ENCODE measurements at regions not wholly inside any gene's neighbourhood (a gene's known extent, or its start where the extent isn't known, plus 50 kb on each side); places are given as distances from the start of the nearest gene placed in this dataset.

- TF ChIP-seq, protein P1, sequence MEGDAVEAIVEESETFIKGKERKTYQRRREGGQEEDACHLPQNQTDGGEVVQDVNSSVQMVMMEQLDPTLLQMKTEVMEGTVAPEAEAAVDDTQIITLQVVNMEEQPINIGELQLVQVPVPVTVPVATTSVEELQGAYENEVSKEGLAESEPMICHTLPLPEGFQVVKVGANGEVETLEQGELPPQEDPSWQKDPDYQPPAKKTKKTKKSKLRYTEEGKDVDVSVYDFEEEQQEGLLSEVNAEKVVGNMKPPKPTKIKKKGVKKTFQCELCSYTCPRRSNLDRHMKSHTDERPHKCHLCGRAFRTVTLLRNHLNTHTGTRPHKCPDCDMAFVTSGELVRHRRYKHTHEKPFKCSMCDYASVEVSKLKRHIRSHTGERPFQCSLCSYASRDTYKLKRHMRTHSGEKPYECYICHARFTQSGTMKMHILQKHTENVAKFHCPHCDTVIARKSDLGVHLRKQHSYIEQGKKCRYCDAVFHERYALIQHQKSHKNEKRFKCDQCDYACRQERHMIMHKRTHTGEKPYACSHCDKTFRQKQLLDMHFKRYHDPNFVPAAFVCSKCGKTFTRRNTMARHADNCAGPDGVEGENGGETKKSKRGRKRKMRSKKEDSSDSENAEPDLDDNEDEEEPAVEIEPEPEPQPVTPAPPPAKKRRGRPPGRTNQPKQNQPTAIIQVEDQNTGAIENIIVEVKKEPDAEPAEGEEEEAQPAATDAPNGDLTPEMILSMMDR (IDR thresholded peaks at IDR 0.05) = no peak
- TF ChIP-seq POLR2A (IDR thresholded peaks at IDR 0.05) (no peak), EP300 (IDR thresholded peaks at IDR 0.05) (no peak)
These were observed 817.0 kb downstream of the CENPC start for GRCh38 chr4:66728280-66728679.

Measured in ovary (tissue), 3 donors.